VCaP (cell line): ENCODE measurements at regions not wholly inside any gene's neighbourhood (a gene's known extent, or its start where the extent isn't known, plus 50 kb on each side); places are given as distances from the start of the nearest gene placed in this dataset.

Source experiments
- H3K27ac ChIP-seq: fragments of 450-650 bp; 2 replicates; pipeline ENCODE4 v1.5.1; 2017
- TF ChIP-seq, protein P1 (sequence below): fragments of 450-650 bp; conservative IDR thresholded peaks from 2 replicates; pipeline ENCODE4 v1.5.1; 2017; ENCODE audit warnings: mild to moderate bottlenecking, moderate library complexity

GRCh38 chr13:106376401-106377112 is 158.9 kb downstream of the EFNB2 start:
- no peak overlapping the region for H3K27ac ChIP-seq
- TF ChIP-seq, protein P1, sequence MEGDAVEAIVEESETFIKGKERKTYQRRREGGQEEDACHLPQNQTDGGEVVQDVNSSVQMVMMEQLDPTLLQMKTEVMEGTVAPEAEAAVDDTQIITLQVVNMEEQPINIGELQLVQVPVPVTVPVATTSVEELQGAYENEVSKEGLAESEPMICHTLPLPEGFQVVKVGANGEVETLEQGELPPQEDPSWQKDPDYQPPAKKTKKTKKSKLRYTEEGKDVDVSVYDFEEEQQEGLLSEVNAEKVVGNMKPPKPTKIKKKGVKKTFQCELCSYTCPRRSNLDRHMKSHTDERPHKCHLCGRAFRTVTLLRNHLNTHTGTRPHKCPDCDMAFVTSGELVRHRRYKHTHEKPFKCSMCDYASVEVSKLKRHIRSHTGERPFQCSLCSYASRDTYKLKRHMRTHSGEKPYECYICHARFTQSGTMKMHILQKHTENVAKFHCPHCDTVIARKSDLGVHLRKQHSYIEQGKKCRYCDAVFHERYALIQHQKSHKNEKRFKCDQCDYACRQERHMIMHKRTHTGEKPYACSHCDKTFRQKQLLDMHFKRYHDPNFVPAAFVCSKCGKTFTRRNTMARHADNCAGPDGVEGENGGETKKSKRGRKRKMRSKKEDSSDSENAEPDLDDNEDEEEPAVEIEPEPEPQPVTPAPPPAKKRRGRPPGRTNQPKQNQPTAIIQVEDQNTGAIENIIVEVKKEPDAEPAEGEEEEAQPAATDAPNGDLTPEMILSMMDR, result 0 out of 2 replicates have a peak, but pooled peaks have one; percentile 17

DNA sequence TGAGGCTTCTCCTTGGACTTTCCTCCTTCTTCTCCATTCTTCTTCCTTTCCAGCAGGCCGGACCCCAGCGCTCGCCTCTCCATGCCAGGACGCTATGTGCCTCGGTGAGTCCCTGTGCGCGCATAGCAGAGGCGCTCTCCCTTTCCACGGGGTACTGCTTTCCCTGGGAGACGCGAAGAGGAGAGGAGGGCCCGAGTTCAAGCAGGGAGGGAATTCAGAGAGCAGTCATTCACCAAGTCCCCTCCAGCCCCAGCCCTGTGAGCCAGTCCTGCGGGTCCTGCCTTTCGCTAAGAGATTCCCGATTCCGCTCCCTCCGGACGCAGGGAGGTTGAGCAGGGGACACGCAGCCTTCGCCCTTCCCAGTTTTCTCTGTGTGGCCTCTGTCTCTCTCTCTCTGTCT is 160.4 kb downstream of the EFNB2 start:
- TF ChIP-seq, protein P1, result no peak
- H3K27ac ChIP-seq, result no peak overlapping the region

DNA sequence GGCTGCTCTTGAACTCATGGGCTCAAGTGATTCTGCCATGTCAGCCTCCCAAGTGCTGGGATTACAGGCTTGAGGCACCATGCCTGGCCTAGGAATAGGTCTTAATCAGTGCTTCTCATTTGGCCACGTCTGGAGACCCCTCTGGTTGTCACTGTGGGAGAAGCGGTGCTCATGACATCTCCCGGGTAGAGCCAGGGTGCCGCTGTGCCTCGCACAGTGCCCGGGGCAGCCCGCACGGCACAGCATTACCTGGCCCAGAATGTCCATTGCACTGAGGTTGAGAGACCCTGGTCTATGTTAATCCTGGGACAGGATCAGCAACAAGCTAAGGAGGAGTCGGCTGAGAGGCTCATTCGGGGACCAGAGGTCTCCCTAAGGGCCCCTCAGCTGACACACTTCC is 160.8 kb downstream of the EFNB2 start:
- TF ChIP-seq, protein P1, result no peak
- no peak overlapping the region for H3K27ac ChIP-seq

DNA sequence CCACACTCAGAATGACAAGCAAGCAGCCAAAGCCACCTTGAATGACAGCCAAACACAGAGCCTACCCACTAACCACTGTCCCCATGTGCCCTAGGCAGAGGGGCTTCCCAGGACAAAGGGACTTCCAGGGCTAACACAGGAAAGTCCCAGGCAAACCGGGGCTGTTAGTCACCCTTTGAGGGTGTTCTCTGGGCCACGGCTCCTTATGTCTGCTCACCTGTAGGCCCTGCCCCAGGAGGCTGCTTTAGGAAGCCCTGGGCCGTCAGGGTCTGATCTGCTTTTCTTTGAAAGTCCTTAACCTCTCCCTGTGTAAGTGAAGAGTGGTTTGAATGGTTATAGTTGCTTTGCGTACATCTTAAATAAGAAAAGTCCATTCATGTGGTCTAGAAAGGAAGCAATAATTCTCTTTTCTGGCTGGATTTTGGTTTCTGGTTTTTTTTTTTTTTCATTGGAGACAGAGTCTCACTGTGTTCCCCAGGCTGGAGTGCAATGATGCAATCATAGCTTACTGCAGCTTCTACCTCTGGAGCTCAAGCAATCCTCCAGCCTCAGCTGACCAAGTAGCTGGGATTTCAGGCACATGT is 161.4 kb downstream of the EFNB2 start:
- H3K27ac ChIP-seq, result no peak overlapping the region
- TF ChIP-seq, protein P1, result no peak

DNA sequence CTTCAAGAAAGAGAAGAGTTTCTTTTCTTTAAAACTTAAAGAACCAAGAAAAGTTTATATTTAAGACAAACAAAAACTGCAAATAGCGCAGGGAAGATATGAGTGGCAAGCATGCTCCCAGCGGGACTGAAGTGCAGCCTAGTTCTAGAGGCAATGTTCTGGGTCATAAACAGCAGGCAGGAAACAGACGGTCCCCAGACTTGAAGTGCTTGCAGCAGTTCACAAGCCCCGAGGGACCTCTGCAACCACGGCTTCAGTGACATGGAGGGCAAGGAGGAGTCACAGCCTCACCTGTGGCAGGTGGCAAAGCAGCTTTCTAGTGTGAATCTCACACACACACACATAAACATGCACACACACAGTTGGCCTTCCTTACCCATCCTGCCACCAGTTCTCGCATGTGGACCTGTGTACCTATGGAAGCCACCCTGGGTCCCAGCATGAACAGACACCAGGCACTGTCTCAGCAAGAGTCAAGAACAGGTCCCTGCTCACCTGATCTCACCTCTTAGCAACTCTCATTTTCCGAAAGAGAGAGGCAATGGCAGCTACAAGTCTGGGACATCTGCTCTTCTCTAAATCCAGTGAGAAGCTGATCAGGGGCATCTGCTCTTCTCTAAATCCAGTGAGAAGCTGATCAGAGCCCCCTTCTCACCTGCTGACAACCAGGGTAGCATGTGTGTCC is 162.0 kb downstream of the EFNB2 start:
- TF ChIP-seq, protein P1, result no peak
- H3K27ac ChIP-seq, result no peak overlapping the region

DNA sequence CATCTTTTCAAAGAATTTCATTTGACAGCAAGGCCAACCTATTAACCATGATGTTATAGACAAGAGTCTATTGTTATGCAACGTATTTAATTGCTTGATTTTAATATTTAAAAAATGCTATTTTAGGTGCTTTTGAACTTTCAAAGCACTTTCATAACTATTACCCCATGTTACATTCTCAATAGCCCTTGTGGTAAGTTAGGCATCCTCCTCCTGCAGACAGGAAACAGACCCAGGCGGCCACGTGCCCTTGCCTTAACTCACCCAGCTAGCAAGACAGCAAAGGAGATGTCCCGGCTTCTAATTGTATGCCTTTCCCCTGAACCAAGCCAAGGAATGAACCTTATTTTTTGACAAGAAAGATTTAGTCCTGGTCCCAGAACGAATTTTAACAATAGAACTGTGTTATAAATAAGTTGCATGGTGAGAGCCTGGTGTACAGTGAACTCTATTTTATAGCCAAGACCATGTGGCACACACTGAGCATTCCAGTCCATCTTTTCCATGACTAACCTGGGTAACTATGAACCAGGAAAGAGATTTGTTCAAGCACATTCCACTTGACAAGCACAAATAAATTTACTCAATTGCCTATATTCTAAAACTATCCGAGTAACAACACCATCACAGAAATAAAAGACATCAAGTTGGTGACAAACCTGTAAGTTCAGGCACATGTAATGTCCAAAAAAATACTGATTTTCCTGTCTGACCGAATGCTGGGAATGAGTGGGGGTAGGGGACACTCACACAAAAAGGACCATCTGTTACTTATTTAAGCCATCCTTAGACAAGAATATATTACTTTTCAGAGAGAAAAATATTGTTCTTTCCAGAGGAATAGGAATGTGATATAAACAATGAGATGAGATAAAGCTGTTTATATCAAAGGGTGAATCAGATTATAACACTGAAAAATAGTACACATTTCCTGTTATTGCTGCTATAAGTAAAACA is 163.0 kb downstream of the EFNB2 start:
- TF ChIP-seq, protein P1, result no peak
- H3K27ac ChIP-seq, result no peak overlapping the region
